ENCODE measurements at regions not wholly inside any gene's neighbourhood (a gene's known extent, or its start where the extent isn't known, plus 50 kb on each side); places are given as distances from the start of the nearest gene placed in this dataset.

DNA sequence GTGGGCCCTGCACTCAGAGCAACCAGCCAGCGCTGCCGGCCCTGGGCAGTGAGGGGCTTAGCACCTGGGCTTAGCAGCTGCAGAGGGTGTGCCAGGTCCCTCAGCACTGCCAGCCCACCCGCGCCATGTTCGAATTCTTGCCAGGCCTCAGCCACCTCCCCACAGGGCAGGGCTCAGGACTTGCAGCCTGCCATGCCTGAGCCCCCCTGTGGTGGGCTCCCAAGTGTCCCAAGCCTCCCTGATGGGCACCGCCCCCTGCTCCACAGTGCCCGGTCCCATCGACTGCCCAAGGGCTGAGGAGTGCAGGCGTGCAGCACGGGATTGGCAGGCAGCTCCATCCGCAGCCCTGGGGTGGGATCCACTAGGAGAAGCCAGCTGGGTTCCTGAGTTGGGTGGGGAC is 98.0 kb upstream of the NID2 start:
- WGBS, 2 donors (ENCODE audit: low coverage in 1 of 2) = 80 to 96% methylated on average over 1 to 8 of the region's 11 CpGs

DNA sequence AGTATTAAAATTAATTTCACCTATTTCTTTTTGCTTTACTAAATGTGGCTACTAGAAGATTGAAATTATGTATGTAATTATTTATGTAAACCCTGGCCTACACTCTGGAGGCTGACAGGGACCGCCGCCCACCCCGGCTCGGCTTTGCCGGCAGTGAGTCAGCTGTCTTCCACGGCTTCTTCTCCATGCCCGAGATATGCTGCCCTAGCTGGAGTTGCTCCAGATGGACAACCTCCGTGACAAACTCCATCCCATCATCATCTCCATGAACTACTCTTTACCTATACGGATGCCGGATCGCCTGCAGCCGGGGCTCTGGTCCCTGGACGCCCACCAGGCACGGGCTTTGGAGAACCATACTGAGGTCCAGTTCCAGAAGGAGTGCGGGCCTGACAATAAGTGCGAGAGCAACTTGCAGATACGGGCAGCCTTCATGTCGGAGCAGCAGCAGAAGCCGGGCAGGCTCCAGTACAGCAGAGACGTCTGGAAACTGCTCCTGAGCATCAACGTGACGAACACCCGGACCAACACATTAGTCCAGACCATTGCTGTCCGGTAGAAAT is 86.9 kb upstream of the NID2 start:
- H3K27me3 ChIP-seq = no peaks in the 10 kb centered on the region
- in situ Hi-C loops (cut with MboI; ENCODE audit: low pct_ligation_motif_present in 1 of 4, low pct_unique_long_range_greater_than_20kb in 1 of 4, low sequenced_read_pairs in 3 of 4) (loop anchor here in 1 of 4 donors (10.0 kb wide), 1 partner anchor 129 kb away; no protein-coding TSS in a partner anchor), intact Hi-C loops (cut with DNase I; ENCODE audit: low total_unique reads) (no loop called here)
- WGBS, 2 donors (ENCODE audit: low coverage in 1 of 2) = 95 to 100% methylated on average over 2 to 24 of the region's 24 CpGs
- H3K36me3 ChIP-seq = no peaks in the 10 kb centered on the region
- no peak overlapping the region for H3K4me3 ChIP-seq
- no peak overlapping the region for H3K27ac ChIP-seq
- TF ChIP-seq EP300 (IDR thresholded peaks at IDR 0.05; ENCODE audit: low read depth) (no peak), POLR2AphosphoS5 (IDR thresholded peaks at IDR 0.05) (no peak), POLR2A (IDR thresholded peaks at IDR 0.05) (no peak)
- TF ChIP-seq, protein P1, sequence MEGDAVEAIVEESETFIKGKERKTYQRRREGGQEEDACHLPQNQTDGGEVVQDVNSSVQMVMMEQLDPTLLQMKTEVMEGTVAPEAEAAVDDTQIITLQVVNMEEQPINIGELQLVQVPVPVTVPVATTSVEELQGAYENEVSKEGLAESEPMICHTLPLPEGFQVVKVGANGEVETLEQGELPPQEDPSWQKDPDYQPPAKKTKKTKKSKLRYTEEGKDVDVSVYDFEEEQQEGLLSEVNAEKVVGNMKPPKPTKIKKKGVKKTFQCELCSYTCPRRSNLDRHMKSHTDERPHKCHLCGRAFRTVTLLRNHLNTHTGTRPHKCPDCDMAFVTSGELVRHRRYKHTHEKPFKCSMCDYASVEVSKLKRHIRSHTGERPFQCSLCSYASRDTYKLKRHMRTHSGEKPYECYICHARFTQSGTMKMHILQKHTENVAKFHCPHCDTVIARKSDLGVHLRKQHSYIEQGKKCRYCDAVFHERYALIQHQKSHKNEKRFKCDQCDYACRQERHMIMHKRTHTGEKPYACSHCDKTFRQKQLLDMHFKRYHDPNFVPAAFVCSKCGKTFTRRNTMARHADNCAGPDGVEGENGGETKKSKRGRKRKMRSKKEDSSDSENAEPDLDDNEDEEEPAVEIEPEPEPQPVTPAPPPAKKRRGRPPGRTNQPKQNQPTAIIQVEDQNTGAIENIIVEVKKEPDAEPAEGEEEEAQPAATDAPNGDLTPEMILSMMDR (IDR thresholded peaks at IDR 0.05) = no peak
- no peak for DNase-seq
- no peaks in the 10 kb centered on the region for H3K9me3 ChIP-seq
- H3K4me1 ChIP-seq = peaks cover 0 to 7% (median 0%) of the 10 kb centered on the region in 4 donors

More for the DNA sequence above, 98.0 kb upstream of the NID2 start:
- Histone ChIP-seq H3K9me3 (peaks cover 5 to 8% of the 10 kb centered on the region in 2 donors), H3K36me3 (no peaks in the 10 kb centered on the region), H3K4me1 (no peaks in the 10 kb centered on the region), H3K27me3 (no peaks in the 10 kb centered on the region), H3K27ac (no peak overlapping the region), H3K4me3 (no peak overlapping the region)
- intact Hi-C loops (cut with DNase I; ENCODE audit: low total_unique reads) (no loop called here), in situ Hi-C loops (cut with MboI; ENCODE audit: low pct_ligation_motif_present in 1 of 4, low pct_unique_long_range_greater_than_20kb in 1 of 4, low sequenced_read_pairs in 3 of 4) (no loop called here)
- no peak for TF ChIP-seq EP300 (IDR thresholded peaks at IDR 0.05; ENCODE audit: low read depth)
- TF ChIP-seq POLR2AphosphoS5 (IDR thresholded peaks at IDR 0.05) = no peak
- TF ChIP-seq, protein P1 (IDR thresholded peaks at IDR 0.05) = no peak
- no peak for TF ChIP-seq POLR2A (IDR thresholded peaks at IDR 0.05)
- no peak for DNase-seq

DNA sequence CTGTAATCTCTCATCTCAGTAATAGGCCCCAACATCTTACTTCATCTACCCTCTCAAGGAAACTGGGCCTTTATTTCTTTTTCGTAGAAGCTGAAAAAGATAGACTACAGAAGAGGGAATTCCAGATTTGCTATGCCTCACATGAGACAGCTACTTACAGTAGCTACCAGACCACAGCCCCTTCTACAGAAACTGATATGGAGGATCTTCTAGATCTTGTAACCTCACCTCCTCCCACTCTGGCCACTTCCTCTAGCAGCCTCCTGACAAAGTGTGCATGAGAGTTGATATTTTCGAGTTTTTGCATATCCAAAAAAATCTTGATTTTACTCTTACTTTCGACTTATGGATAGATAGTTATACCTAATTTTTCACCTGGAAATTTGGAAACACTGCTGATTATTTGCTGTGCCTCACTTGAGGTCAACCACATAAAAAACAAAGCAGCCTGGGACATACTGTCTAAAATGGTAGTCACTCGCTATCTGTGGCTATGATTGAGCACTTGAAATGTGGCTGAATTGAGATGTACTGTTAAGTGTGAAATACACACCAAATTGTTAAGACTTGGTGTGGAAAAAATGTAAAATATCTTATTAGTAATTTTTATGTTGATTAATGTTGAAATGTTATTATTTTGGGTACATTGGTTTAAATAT is 86.3 kb upstream of the NID2 start:
- intact Hi-C loops (cut with DNase I; ENCODE audit: low total_unique reads) = no loop called here
- H3K27ac ChIP-seq = no peak overlapping the region
- peaks cover 0 to 7% (median 0%) of the 10 kb centered on the region in 4 donors for H3K4me1 ChIP-seq
- TF ChIP-seq EP300 (IDR thresholded peaks at IDR 0.05; ENCODE audit: low read depth) = no peak
- no peak for TF ChIP-seq POLR2AphosphoS5 (IDR thresholded peaks at IDR 0.05)
- TF ChIP-seq POLR2A (IDR thresholded peaks at IDR 0.05) = no peak
- TF ChIP-seq, protein P1 (IDR thresholded peaks at IDR 0.05) = no peak
- H3K27me3 ChIP-seq = no peaks in the 10 kb centered on the region
- DNase-seq = no peak
- H3K36me3 ChIP-seq = no peaks in the 10 kb centered on the region
- WGBS, 2 donors (ENCODE audit: low coverage in 1 of 2) = 70 to 84% methylated on average over 3 to 4 of the region's 4 CpGs
- no peaks in the 10 kb centered on the region for H3K9me3 ChIP-seq
- in situ Hi-C loops (cut with MboI; ENCODE audit: low pct_ligation_motif_present in 1 of 4, low pct_unique_long_range_greater_than_20kb in 1 of 4, low sequenced_read_pairs in 3 of 4) = loop anchor here in 1 of 4 donors (10.0 kb wide), 1 partner anchor 130 kb away; no protein-coding TSS in a partner anchor
- H3K4me3 ChIP-seq = no peak overlapping the region

DNA sequence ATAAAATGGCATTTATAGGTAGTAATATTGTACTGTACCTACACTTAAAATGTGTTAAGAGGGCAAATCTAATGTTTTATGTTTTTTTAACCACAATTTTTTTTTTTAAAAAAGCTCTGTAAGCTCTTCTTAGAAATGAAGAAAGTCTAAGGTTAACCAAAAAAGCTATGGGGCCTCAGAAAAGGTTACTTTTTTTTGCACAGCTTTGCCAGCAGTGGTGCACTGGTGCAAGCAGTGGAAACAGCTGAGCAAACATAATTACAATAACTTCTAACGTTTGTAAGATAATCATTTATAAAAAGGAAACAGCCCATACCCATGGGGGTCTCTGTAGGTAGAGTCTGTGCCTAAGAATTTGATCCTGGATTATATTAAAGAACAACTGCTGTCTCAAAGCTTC is 85.1 kb upstream of the NID2 start:
- no peak for TF ChIP-seq POLR2A (IDR thresholded peaks at IDR 0.05)
- TF ChIP-seq POLR2AphosphoS5 (IDR thresholded peaks at IDR 0.05) = no peak
- TF ChIP-seq EP300 (IDR thresholded peaks at IDR 0.05; ENCODE audit: low read depth) = no peak
- TF ChIP-seq, protein P1 (IDR thresholded peaks at IDR 0.05) = no peak
- 0 to 6% methylated on average over 1 of the region's 1 CpG for WGBS, 2 donors (ENCODE audit: low coverage in 1 of 2)
- no peak for DNase-seq
- H3K27ac ChIP-seq = no peak overlapping the region
- no peaks in the 10 kb centered on the region for H3K9me3 ChIP-seq
- in situ Hi-C loops (cut with MboI; ENCODE audit: low pct_ligation_motif_present in 1 of 4, low pct_unique_long_range_greater_than_20kb in 1 of 4, low sequenced_read_pairs in 3 of 4) = loop anchor here in 1 of 4 donors (10.0 kb wide), 1 partner anchor 131 kb away; no protein-coding TSS in a partner anchor
- peaks cover 0 to 7% (median 0%) of the 10 kb centered on the region in 4 donors for H3K4me1 ChIP-seq
- H3K4me3 ChIP-seq = no peak overlapping the region
- no peaks in the 10 kb centered on the region for H3K27me3 ChIP-seq
- intact Hi-C loops (cut with DNase I; ENCODE audit: low total_unique reads) = no loop called here
- no peaks in the 10 kb centered on the region for H3K36me3 ChIP-seq
